Effector CD4-positive, alpha-beta T cell (primary cell): ENCODE measurements at regions not wholly inside any gene's neighbourhood (a gene's known extent, or its start where the extent isn't known, plus 50 kb on each side); places are given as distances from the start of the nearest gene placed in this dataset.
A peak's percentile ranks its signal among the peaks of the same experiment; 100 is the strongest.

ENCODE experiments used
- DNase-seq: peaks from one replicate; pipeline ENCODE4 v3.0.0-alpha.2; 2020

DNA sequence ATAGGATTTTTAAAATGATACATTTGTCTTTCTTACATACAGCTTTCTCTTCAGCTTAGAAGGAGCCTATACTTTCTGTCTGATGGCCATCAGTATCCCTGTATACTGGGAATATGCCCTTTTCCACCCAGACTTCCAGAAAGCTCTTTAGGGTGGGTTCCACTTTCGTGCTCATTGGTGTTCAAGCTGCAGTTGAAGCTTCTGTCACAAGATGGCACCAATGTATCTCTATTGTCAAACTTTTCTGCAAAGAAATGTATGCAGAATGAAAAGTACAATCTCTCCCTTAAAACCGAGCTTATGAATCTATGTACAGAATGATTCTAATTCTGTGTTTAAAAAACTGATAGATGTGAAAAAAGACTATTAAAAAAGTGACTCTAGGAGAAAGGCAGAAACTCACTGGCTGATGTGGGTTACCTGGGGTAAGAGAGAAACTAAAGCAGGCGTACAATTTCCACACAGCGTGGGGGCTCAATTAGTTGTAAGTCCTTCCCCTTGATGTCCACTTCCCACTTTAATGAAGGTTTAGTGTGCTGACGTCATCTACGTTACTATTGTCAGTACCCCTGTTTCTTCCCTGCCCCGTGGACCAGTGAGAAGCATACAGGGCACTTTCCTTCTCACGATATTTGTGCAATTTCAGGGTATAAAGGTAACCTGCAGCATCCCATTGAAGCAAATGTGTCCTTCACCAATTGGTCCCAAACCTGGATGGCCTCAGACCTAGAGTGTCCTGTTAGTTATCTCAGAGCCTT, 57.3 kb upstream of the TCEAL2 start:
- DNase-seq, result peak; percentile 13

DNA sequence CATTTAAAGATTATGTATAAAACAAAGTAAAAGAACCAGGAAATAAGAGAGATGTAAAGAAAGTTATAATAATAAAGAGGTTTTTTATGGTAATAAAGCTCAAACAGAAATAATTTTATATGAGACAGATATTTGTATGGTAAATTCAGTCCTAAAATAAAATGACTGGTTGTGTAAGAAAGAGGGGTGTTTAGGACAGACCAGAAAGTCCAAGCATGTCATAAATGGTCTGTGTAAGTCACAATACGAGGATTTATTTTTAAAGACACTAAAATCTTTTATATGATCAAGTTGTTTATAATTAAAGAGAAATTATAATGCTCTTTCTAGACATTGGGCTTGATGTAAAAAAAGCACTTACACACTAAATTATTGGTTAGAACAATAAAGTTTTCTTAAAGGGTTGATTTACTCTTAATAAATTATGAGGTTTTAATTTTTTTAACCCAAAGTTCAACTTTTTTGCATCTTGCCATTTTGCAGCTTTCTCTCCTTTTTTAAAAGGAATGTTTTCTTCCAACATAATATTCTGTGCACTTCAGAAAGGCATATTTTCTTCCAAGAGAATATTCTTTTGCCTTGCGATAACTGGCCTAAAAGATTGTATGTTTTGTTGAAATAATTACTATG, 61.9 kb upstream of the TCEAL2 start:
- DNase-seq, result no peak

DNA sequence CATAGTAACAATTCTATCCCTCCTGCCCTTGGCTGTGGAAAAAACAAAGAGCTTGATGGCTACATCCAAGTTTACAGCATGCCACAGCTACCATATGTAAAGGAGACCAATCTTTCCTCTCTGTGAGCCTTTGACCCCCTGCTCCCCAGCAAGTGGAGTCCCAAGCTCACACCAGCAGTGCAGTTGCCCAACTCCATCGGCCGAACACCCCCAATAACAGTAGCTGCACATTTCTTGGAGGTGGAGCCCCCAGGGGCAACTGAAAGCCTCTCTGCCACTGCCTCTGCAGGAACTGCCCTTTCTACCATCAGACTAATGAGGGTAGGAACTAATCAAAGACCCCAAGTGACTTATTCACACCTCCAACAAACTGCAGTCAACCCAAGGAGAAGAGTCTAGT, 81.0 kb upstream of the TCEAL2 start:
- DNase-seq, result no peak

DNA sequence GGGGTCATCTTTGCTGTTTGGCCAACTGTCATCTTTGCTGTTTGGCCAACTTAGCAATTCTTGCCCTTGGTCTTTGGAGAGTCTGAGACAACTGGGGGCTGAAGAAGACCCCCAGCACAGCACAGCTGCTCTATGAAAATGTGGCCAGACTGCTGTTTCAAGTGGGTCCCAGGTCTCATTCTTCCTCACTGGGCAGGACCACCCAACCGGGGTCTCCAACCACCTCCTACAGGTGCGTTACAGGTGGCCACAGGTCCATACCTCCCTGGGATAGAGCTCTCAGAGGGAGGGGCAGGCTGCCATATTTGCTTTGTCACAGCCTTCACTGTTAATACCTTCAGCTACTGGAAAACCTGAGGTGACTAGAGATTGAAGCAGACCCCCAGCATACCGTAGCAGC, 82.1 kb upstream of the TCEAL2 start:
- DNase-seq, result no peak

DNA sequence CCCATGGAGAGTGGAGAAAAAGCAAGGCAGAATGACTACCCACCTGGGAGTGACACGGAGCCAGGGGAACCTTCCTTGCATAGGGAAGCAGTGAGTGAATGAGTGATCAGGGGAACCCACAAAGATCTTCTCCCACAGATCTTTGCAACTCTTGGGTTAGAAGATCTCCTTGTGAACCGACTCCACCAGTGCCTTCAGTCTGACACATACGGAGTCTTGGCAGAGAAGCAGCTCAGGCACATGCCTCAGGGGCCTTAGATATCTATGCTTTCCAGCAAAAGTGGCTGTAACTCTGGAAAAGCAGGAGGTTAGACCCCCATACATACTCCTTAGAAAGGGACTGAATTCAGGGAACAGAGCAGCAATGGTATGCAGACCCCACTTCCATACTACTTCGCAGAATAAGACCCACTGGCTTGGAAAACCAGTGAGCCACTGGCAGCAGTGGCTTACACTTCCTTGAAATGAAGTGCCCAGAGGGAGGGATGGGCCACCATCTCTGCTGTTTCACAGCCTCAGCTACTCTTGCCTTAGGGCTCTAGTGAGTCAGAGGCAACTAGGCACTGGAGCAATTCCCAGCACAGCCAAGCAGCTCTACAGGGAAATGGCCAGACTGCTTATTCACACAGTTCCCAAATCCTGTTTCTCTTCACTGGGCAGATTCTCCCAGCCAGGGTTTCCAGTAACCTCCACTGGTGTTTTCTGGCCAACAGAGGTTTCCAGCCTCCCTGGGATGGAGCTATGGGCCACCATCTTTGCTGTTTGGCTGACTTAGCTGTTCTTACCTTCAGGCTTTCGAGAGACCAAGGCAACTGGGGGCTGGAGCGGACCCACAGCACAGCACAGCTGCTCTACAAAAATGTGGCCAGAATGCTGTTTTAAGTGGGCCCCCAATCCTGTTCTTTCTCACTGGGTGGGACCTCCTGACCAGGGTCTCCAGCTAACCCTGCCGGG, 82.8 kb upstream of the TCEAL2 start:
- no peak for DNase-seq

DNA sequence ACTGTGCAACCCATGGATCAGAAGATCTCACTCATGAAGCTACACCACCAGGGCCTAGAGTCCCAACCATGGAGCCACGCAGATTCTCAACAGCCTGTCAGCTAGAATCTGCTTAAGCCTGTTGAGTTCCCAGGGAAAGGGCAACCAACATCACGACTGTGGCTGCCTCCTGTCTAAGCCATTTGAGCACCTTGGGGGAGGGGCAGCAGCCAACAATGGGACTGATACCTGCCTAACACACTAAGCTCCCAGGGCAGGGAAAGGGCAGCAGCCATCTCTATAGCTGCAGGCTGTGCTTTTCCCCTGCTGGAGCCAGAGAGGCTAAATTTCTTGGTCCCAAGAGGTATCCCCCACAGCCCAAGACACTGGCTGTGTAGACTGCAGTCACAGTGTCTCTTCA, 96.5 kb upstream of the TCEAL2 start:
- DNase-seq, result no peak

DNA sequence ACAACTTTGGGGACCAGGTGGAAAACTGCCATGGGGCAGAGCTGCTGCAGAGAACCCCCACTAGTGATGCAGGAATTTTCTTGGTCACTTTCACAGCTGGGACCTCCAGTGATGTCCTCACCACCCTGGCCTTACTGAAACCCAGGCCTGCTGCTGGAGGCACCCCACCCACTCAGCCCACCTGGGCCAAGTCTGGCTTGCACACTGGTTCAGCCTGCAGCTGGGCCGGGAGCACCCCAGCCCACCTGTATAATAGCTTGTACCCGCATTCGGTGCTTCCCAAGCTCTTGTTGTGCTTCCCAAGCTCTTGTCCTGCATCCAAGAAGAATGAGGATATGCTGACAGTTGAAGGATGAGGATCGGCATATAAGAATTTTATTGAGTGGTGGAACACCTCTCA, 86.4 kb upstream of the ZMAT1 start:
- DNase-seq, result no peak

DNA sequence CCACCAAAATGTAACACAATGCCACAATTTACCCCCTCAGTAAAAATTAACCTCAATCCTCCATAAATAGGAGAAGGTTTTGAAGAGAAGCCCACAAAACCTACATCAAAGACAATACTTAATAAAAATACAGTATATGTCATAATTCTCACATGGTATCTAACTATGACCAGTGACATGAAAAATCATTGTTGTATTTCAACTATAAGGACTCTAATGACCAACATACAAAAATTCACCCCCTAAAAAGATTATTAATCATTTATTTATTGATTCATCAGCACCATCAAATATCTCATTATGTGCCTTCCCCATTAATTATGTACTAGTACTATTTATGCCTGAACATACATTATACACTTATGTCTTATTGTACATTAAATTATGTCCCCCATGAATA, 77.1 kb upstream of the ZMAT1 start:
- no peak for DNase-seq

DNA sequence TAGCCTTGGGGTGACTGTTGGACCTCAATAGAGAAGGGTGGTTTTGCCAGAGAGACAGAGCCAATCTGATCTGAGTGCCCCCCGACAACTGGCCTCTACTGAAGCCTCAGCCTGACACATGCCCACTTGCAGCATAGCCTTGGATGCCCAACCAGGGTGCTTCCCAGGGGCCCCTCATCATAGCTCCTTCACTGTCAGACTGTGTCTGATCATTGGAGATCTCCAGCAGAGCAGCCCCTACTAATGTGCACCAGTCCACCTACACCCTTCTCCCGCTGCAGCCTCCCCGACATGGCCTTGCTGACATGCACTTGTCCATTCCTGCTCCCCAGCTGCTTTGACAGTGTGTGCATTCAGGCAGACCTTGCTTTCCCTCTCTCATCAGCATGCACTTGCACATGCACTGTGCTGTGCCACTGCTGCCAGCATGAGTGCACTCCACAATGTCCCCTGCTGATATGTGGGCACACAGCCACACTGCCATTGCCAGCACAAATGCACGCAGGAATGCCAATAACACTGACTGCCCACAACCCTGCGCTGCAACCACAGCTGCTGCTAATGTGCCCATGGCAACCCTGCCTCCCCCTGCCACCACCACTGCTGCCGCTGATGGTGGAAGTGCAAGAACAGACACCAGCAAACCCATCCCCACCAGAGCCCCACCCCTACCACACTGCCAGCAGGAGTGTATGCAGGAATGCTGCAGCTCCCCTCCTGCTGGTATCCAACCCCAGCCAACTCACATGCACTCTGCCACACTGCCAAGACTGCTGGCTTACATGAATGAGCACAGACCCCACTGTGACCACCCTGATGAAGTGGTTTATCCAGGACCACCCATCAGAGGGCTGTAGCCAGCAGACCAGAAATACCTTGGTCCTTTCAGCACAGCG, 68.1 kb upstream of the ZMAT1 start:
- DNase-seq, result no peak

DNA sequence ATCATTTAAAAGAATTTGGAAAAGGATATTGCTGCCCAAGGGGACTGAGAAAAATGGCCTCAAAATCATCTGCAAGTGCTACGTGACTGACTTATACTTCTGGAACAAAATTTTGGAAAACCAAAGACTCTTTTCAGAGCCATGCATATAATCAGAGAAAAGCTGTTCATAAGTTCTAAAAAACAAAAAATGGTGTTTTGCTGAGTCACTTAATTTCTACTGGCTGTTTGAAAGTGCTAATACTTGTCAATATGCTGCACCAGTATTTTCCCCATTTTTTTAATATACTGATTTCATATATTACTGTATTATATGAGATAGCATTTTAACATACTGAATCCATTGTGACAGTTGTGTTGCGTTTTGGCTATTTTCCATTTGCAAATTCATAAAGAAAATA, 61.5 kb upstream of the ZMAT1 start:
- DNase-seq, result no peak

DNA sequence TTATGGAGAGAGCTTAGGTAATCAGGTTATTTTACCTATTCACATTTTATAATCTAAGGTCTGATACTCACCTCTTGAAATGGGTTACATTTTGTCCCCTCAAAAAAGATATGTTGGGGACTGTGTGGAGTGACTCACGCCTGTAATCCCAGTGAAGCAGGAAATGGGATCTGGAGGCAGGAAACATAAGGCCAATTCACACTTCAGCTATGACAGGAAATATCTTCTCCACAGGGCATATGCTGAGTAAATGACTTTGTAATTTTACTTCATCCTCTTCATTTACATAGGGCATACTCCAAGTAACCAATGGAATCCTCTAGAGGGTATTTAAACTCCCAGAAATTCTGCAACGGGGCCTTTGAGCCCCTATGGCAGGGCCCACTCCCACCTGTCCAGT, 54.8 kb upstream of the ZMAT1 start:
- no peak for DNase-seq
